Fibroblast of lung (primary cell): ENCODE measurements at regions not wholly inside any gene's neighbourhood (a gene's known extent, or its start where the extent isn't known, plus 50 kb on each side); places are given as distances from the start of the nearest gene placed in this dataset.

ENCODE experiments used
- EZH2 ChIP-seq: IDR thresholded peaks from 2 replicates; pipeline ENCODE4 v1.5.1; 2012; ENCODE audit warnings: low read length, control low read depth, mild to moderate bottlenecking; ENCODE audit errors: missing control alignments
- TF ChIP-seq, protein P1 (sequence below), 2 donors: IDR thresholded peaks in 1 of 2; conservative IDR thresholded peaks in 1 of 2; 1 replicate in 1 of 2; 2 replicates in 1 of 2; pipeline ENCODE4 v1.5.1; 2011 to 2012; ENCODE audit warnings: low read length in 2 of 2, control low read depth in 1 of 2, inconsistent platforms in 1 of 2, low read depth in 1 of 2, mild to moderate bottlenecking in 1 of 2

DNA sequence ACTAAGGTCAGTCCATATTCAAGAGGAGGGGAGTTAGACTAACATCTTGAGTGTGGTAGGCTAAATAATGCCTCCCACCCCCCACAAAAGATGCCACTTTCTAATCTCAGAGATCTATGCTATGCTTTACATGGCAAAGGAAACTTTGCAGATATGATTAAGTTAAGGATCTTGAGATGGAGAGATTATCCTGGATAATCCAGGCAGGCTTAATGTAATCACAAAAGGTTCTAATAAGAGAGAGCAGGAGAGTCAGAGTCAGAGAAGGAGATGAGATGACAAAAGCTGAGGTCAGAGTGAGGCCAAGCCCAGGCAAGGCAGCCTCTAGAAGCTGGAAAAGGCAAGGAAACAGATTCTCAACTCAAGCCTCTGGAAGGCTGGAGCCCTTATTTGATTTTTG is 1011.6 kb downstream of the PCDH9 start:
- TF ChIP-seq, protein P1, sequence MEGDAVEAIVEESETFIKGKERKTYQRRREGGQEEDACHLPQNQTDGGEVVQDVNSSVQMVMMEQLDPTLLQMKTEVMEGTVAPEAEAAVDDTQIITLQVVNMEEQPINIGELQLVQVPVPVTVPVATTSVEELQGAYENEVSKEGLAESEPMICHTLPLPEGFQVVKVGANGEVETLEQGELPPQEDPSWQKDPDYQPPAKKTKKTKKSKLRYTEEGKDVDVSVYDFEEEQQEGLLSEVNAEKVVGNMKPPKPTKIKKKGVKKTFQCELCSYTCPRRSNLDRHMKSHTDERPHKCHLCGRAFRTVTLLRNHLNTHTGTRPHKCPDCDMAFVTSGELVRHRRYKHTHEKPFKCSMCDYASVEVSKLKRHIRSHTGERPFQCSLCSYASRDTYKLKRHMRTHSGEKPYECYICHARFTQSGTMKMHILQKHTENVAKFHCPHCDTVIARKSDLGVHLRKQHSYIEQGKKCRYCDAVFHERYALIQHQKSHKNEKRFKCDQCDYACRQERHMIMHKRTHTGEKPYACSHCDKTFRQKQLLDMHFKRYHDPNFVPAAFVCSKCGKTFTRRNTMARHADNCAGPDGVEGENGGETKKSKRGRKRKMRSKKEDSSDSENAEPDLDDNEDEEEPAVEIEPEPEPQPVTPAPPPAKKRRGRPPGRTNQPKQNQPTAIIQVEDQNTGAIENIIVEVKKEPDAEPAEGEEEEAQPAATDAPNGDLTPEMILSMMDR (conservative IDR thresholded peaks at IDR 0.05 in 1 of 2, IDR thresholded peaks at IDR 0.05 in 1 of 2; ENCODE audit: low read depth in 1 of 2, low read length in 2 of 2): no peak
- TF ChIP-seq EZH2: no peak
